ENCODE measurements at regions not wholly inside any gene's neighbourhood (a gene's known extent, or its start where the extent isn't known, plus 50 kb on each side); places are given as distances from the start of the nearest gene placed in this dataset.
A peak's percentile ranks its signal among the peaks of the same experiment; 100 is the strongest.

DNA sequence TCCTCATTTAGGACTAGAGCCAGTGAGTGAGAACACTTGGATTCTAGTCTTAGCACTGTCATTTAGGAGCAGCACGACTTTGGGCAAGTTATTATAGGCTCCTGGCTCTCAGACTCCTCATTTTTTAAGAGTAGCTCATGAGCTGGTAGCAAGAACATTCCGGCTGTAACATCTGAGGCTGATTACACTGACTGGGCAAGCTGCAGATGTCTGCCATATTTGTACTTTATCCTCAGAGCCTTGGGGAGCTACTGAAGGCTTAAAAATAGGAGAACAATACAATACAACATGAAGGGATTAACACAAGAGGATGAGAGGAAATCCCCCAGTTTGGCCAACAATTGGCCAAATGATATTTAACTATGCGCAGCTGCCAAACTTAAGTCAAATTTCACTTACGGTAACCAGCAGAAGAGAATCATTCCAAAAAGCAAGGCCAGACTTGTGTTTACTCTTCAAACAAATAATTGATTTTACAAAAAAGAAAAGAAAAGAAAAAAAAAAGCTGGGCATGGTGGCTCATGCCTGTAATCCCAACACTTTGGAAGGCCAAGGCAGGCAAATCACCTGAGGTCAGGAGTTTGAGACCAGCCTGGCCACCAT is 113.1 kb upstream of the ARHGAP42 start:
- H3K9me3 ChIP-seq: no peaks in the 10 kb centered on the region
- no peak overlapping the region for H3K4me3 ChIP-seq
- WGBS, 5 donors: 58 to 71% (median 65%) methylated on average over 4 of the region's 4 CpGs
- intact Hi-C loops (cut with DNase I; ENCODE audit: low total_unique reads): no loop called here
- H3K4me1 ChIP-seq: peaks cover 0 to 6% (median 3%) of the 10 kb centered on the region in 4 donors
- DNase-seq: no peak
- no peaks in the 10 kb centered on the region for H3K27me3 ChIP-seq
- no peak overlapping the region for H3K27ac ChIP-seq
- no peaks in the 10 kb centered on the region for H3K36me3 ChIP-seq
- TF ChIP-seq EP300 (IDR thresholded peaks at IDR 0.05) (no peak), CTCF (IDR thresholded peaks at IDR 0.05) (no peak), POLR2AphosphoS5 (IDR thresholded peaks at IDR 0.05) (no peak), POLR2A (IDR thresholded peaks at IDR 0.05) (no peak)

DNA sequence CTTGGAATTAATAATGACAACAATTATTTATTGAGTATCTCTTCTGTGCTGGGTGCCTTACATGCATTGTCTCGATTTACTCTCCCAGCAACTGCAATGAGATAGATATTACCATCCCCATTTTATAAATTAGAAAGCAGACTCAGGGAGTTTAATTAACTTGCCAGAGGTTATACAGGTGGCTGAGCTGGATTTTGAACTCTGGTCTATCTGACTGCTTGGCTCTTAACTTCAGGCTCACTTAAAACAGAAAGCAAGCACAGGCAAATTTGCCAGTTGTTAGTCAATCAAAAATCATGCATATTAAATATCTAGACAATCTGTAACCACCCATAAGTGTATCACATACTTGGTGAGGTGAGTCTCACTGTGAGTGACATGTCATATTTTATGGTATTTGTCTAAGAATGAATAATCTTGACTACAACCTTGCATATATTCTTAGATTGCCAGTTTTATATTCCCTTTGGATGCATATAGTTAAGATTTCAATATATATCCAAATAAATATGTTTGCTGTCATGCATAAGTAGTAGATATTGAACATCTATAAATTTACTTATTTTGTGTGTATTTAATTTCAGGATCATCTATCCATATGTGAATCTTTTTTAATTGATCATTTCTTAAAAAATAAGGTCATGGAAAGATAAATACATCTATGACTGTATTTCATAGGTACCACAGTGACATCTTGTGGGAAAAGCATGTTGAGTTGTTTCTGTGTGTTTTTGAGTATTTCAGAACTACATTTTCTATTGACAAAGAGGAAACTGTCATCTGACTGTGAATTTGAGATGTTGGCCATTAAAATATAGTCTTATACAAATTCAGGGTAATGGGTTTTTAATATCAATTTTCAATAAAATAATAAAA is 112.0 kb upstream of the ARHGAP42 start:
- Histone ChIP-seq H3K9me3 (no peaks in the 10 kb centered on the region), H3K36me3 (no peaks in the 10 kb centered on the region), H3K27ac (no peak overlapping the region), H3K4me3 (no peak overlapping the region), H3K27me3 (no peaks in the 10 kb centered on the region), H3K4me1 (peaks cover 0 to 6% (median 3%) of the 10 kb centered on the region in 4 donors)
- peak in 1 of 2 donors; percentile 61 for DNase-seq
- 69 to 80% (median 73%) methylated on average over 1 of the region's 1 CpG for WGBS, 5 donors
- TF ChIP-seq CTCF (IDR thresholded peaks at IDR 0.05): peak in 2 of 7 experiments; percentile 5 to 18
- TF ChIP-seq POLR2AphosphoS5 (IDR thresholded peaks at IDR 0.05): no peak
- no peak for TF ChIP-seq EP300 (IDR thresholded peaks at IDR 0.05)
- no peak for TF ChIP-seq POLR2A (IDR thresholded peaks at IDR 0.05)
- intact Hi-C loops (cut with DNase I; ENCODE audit: low total_unique reads): loop anchor here (5.0 kb wide), 2 partner anchors 277 to 362 kb away; no protein-coding TSS in a partner anchor

GRCh38 chr11:100575860-100576717 is 111.0 kb upstream of the ARHGAP42 start:
- peak in 5 of 7 experiments; percentile 46 to 76 (median 68) for TF ChIP-seq CTCF (IDR thresholded peaks at IDR 0.05)
- no peak for TF ChIP-seq POLR2A (IDR thresholded peaks at IDR 0.05)
- Histone ChIP-seq H3K27me3 (no peaks in the 10 kb centered on the region), H3K4me3 (no peak overlapping the region), H3K4me1 (peaks cover 0 to 6% (median 3%) of the 10 kb centered on the region in 4 donors), H3K27ac (no peak overlapping the region), H3K36me3 (no peaks in the 10 kb centered on the region), H3K9me3 (no peaks in the 10 kb centered on the region)
- DNase-seq: peak in 1 of 2 donors; percentile 83
- intact Hi-C loops (cut with DNase I; ENCODE audit: low total_unique reads): loop anchor here (5.0 kb wide), 2 partner anchors 276 to 361 kb away; no protein-coding TSS in a partner anchor
- WGBS, 5 donors: 7 to 16% (median 9%) methylated on average over 4 of the region's 4 CpGs

GRCh38 chr11:100576718-100577021 is 110.4 kb upstream of the ARHGAP42 start:
- Histone ChIP-seq H3K27me3 (no peaks in the 10 kb centered on the region), H3K4me1 (peaks cover 0 to 6% (median 3%) of the 10 kb centered on the region in 4 donors), H3K4me3 (no peak overlapping the region), H3K9me3 (no peaks in the 10 kb centered on the region), H3K36me3 (no peaks in the 10 kb centered on the region), H3K27ac (no peak overlapping the region)
- intact Hi-C loops (cut with DNase I; ENCODE audit: low total_unique reads): loop anchor here (5.0 kb wide), 2 partner anchors 276 to 361 kb away; no protein-coding TSS in a partner anchor
- TF ChIP-seq CTCF (IDR thresholded peaks at IDR 0.05): no peak
- TF ChIP-seq POLR2A (IDR thresholded peaks at IDR 0.05): no peak
- TF ChIP-seq EP300 (IDR thresholded peaks at IDR 0.05): no peak
- no peak for TF ChIP-seq POLR2AphosphoS5 (IDR thresholded peaks at IDR 0.05)
- WGBS, 5 donors: 57 to 60% (median 59%) methylated on average over 3 of the region's 3 CpGs
- no peak for DNase-seq

All from stomach (tissue), 8 donors.